H1 (cell line): ENCODE measurements at regions not wholly inside any gene's neighbourhood (a gene's known extent, or its start where the extent isn't known, plus 50 kb on each side); places are given as distances from the start of the nearest gene placed in this dataset.

ENCODE experiments used
- CTCF ChIA-PET: fragments of 300-600 bp; sonication (Branson Sonifier 250); formaldehyde crosslinking; loops from one replicate; lab custom pipeline; 2021; ENCODE audit not compliant: partially characterized antibody; lab: Charles Lee
- POLR2A ChIA-PET: fragments of 300-600 bp; sonication (Branson Sonifier 250); formaldehyde crosslinking; loops from one replicate; lab custom pipeline; 2021; ENCODE audit warnings: inconsistent platforms; ENCODE audit not compliant: partially characterized antibody; lab: Charles Lee
- DNase-seq, 2 experiments: peaks; one replicate each; pipeline versions ENCODE4 v3.0.0 to v3.0.0-alpha.2; 2010 to 2022; ENCODE audit warnings: low spot score in 2 of 2, low read depth in 1 of 2, mixed read lengths in 1 of 2
- FAIRE-seq: peaks from 2 replicates; lab custom pipeline; 2011; peaks lifted over from hg19 to GRCh38; lab: Jason Lieb, UNC
- H2AFZ ChIP-seq: 2 replicates; pipeline ENCODE4 v1.8.1; 2012; ENCODE audit warnings: low read length, inconsistent platforms
- H2AK5ac ChIP-seq: 2 replicates; pipeline ENCODE4 v1.6.1; 2013; ENCODE audit warnings: low read depth, low read length
- H2BK120ac ChIP-seq: replicated peaks from 2 replicates; pipeline ENCODE3; 2013; ENCODE audit warnings: low read depth, low read length, inconsistent platforms
- H2BK12ac ChIP-seq: 2 replicates; pipeline ENCODE4 v1.6.1; 2013; ENCODE audit warnings: low read depth, low read length
- H2BK15ac ChIP-seq: 2 replicates; pipeline ENCODE4 v1.6.1; 2013; ENCODE audit warnings: low read length
- H2BK20ac ChIP-seq: 2 replicates; pipeline ENCODE4 v1.6.1; 2013; ENCODE audit warnings: low read length
- H2BK5ac ChIP-seq: 2 replicates; pipeline ENCODE4 v1.6.1; 2013; ENCODE audit warnings: low read depth, low read length
- H3K14ac ChIP-seq: 2 replicates; pipeline ENCODE4 v1.6.1; 2013; ENCODE audit warnings: inconsistent platforms; ENCODE audit not compliant: insufficient read length
- H3K18ac ChIP-seq: 2 replicates; pipeline ENCODE4 v1.6.1; 2013; ENCODE audit warnings: low read length; ENCODE audit errors: extremely low read depth
- H3K23ac ChIP-seq: 2 replicates; pipeline ENCODE4 v1.6.1; 2013; ENCODE audit warnings: inconsistent platforms; ENCODE audit not compliant: insufficient read length
- H3K23me2 ChIP-seq: 2 replicates; pipeline ENCODE4 v1.6.1; 2013; ENCODE audit warnings: low read depth, low read length
- H3K27ac ChIP-seq: 2 replicates; pipeline ENCODE4 v1.6.1; 2011; ENCODE audit warnings: low read depth, low read length, inconsistent platforms
- H3K27me3 ChIP-seq, 4 experiments: replicated peaks in 1 of 4; 1 replicate in 1 of 4; 2 replicates in 3 of 4; pipeline versions ENCODE4 v1.6.1 to v1.8.1; 2011 to 2013; ENCODE audit warnings: low read length in 3 of 4, mild to moderate bottlenecking in 3 of 4, inconsistent platforms in 2 of 4, mixed read lengths in 2 of 4, moderate library complexity in 1 of 4; ENCODE audit not compliant: control insufficient read depth in 3 of 4, insufficient read depth in 3 of 4; ENCODE audit errors: extremely low read depth in 1 of 4
- H3K36me3 ChIP-seq, 4 experiments: 2 replicates each; pipeline versions ENCODE4 v1.6.1 to v1.8.1; 2011 to 2013; ENCODE audit warnings: mild to moderate bottlenecking in 4 of 4, low read length in 3 of 4, moderate library complexity in 2 of 4, control low read depth in 1 of 4, inconsistent platforms in 1 of 4; ENCODE audit not compliant: insufficient read depth in 4 of 4, control insufficient read depth in 2 of 4
- H3K4ac ChIP-seq: replicated peaks from 2 replicates; pipeline ENCODE3; 2013; ENCODE audit warnings: low read length, low read depth, mixed read lengths, inconsistent platforms; ENCODE audit not compliant: insufficient read length
- H3K4me1 ChIP-seq, 4 experiments: replicated peaks in 1 of 4; 1 replicate in 1 of 4; 2 replicates in 3 of 4; pipeline versions ENCODE4 v1.6.1 to v1.8.1; 2011 to 2013; ENCODE audit warnings: low read length in 3 of 4, inconsistent platforms in 2 of 4, mixed read lengths in 1 of 4; ENCODE audit not compliant: insufficient read depth in 4 of 4, control insufficient read depth in 3 of 4
- H3K4me2 ChIP-seq, 2 experiments: 2 replicates each; pipeline versions ENCODE4 v1.6.1 to v1.8.1; 2011 to 2013; ENCODE audit warnings: low read depth in 2 of 2, low read length in 2 of 2, control low read depth in 1 of 2, inconsistent platforms in 1 of 2, mild to moderate bottlenecking in 1 of 2; ENCODE audit not compliant: insufficient read depth in 1 of 2
- H3K4me3 ChIP-seq, 4 experiments: fragments of 200-600, 300-600 bp in 1 of 4; sonication (generic), shearing (Covaris generic), sonication (Bioruptor Twin) in 1 of 4; 2 replicates each; pipeline versions ENCODE4 v1.5.1 to v1.8.1; 2011 to 2016; ENCODE audit warnings: low read length in 4 of 4, low read depth in 3 of 4, control low read depth in 2 of 4, inconsistent platforms in 2 of 4, mild to moderate bottlenecking in 2 of 4, mixed read lengths in 1 of 4, moderate library complexity in 1 of 4; ENCODE audit not compliant: insufficient read depth in 2 of 4; ENCODE audit errors: extremely low read depth in 1 of 4
- H3K56ac ChIP-seq: replicated peaks from 2 replicates; pipeline ENCODE3; 2013; ENCODE audit warnings: low read depth, mild to moderate bottlenecking, mixed read lengths, low read length, inconsistent platforms; ENCODE audit not compliant: insufficient read length
- H3K79me1 ChIP-seq: 2 replicates; pipeline ENCODE4 v1.6.1; 2013; ENCODE audit warnings: low read depth, low read length, control low read depth
- H3K79me2 ChIP-seq, 2 experiments: 2 replicates each; pipeline versions ENCODE4 v1.6.1 to v1.8.1; 2012 to 2013; ENCODE audit warnings: low read length in 2 of 2, mild to moderate bottlenecking in 2 of 2, inconsistent platforms in 1 of 2; ENCODE audit not compliant: insufficient read depth in 2 of 2, control insufficient read depth in 1 of 2
- H3K9ac ChIP-seq, 4 experiments: replicated peaks in 1 of 4; 1 replicate in 1 of 4; 2 replicates in 3 of 4; pipeline versions ENCODE4 v1.6.1 to v1.8.1; 2011 to 2013; ENCODE audit warnings: low read depth in 3 of 4, low read length in 3 of 4, control low read depth in 2 of 4, mild to moderate bottlenecking in 2 of 4, moderate library complexity in 2 of 4, inconsistent platforms in 1 of 4; ENCODE audit errors: extremely low read depth in 1 of 4
- H3K9me3 ChIP-seq, 2 experiments: 2 replicates each; pipeline versions ENCODE4 v1.6.1 to v1.8.1; 2012 to 2013; ENCODE audit warnings: mild to moderate bottlenecking in 2 of 2, moderate library complexity in 2 of 2, control low read depth in 1 of 2, inconsistent platforms in 1 of 2, low read depth in 1 of 2, low read length in 1 of 2, mixed read lengths in 1 of 2; ENCODE audit not compliant: insufficient read depth in 2 of 2
- H4K20me1 ChIP-seq, 2 experiments: replicated peaks in 1 of 2; 2 replicates each; pipeline versions ENCODE3 to v1.8.1; 2011 to 2013; ENCODE audit warnings: inconsistent platforms in 2 of 2, low read length in 2 of 2, mild to moderate bottlenecking in 1 of 2; ENCODE audit not compliant: insufficient read depth in 2 of 2, control insufficient read depth in 1 of 2
- H4K5ac ChIP-seq: 2 replicates; pipeline ENCODE4 v1.6.1; 2013; ENCODE audit warnings: low read length, low read depth, mixed read lengths, inconsistent platforms; ENCODE audit not compliant: insufficient read length
- H4K8ac ChIP-seq: 2 replicates; pipeline ENCODE4 v1.8.0; 2013; ENCODE audit warnings: mild to moderate bottlenecking, moderate library complexity, low read length, inconsistent platforms; ENCODE audit not compliant: insufficient read depth; ENCODE audit errors: extremely low read depth
- H4K91ac ChIP-seq: replicated peaks from 2 replicates; pipeline ENCODE3; 2013; ENCODE audit warnings: low read length, mixed read lengths, inconsistent platforms; ENCODE audit not compliant: insufficient read length
- EZH2 ChIP-seq: fragments of 200-600 bp; sonication (generic); IDR thresholded peaks from 2 replicates; pipeline ENCODE4 v1.7.1; 2012; ENCODE audit warnings: low read depth, mild to moderate bottlenecking, moderate library complexity, low read length, inconsistent platforms; ENCODE audit not compliant: severe bottlenecking
- RAD21 ChIP-seq, 2 experiments: IDR thresholded peaks in 1 of 2; conservative IDR thresholded peaks in 1 of 2; 2 replicates each; pipeline ENCODE4 v1.6.1; 2011; ENCODE audit warnings: low read depth in 2 of 2, low read length in 2 of 2, improper control_type of control experiment in 1 of 2, inconsistent platforms in 1 of 2, mild to moderate bottlenecking in 1 of 2, moderate library complexity in 1 of 2
- WGBS, 2 experiments: shearing (Covaris generic) in 1 of 2; methylation state at CpG; one replicate each; pipeline versions ENCODE4 v1.1.6 to v1.1.7; 2013 to 2015; ENCODE audit warnings: low lambda C conversion rate in 2 of 2, mixed read lengths in 2 of 2, inconsistent platforms in 1 of 2, low coverage in 1 of 2, missing lambda C conversion rate in 1 of 2; ENCODE audit not compliant: insufficient replicate concordance in 2 of 2, insufficient coverage in 1 of 2, insufficient read length in 1 of 2; ENCODE audit errors: extremely low coverage in 1 of 2, missing lambda C conversion rate in 1 of 2; 5-methylcytosine and 5-hydroxymethylcytosine counted together

DNA sequence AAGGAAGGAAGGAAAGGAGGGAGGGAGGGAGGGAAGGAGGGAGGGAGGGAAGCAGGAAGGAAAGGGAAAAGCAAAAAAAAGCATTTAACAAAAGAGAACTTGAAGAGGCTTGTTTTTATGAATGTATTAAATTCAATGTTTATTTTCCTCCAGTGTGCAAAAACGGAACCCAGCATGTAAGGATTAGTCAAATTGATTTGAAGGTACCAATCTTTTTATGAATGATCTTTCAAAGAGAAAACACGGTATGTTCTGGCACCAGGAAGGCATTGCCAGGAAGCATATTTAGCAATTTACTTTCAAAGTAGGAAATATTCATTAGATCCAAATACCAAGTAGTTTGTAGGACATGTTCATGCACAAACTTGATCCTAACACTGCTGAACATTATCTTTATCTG is 453.6 kb downstream of the PDGFC start:
- no peak overlapping the region for H2BK20ac ChIP-seq
- no peak overlapping the region for H3K27ac ChIP-seq
- H2BK120ac ChIP-seq = no peak overlapping the region
- no peaks in the 10 kb centered on the region for H3K9me3 ChIP-seq
- no peaks in the 10 kb centered on the region for H3K79me1 ChIP-seq
- H4K91ac ChIP-seq = no peak overlapping the region
- no peak overlapping the region for H3K56ac ChIP-seq
- no peaks in the 10 kb centered on the region for H3K23me2 ChIP-seq
- H3K4me3 ChIP-seq = no peak overlapping the region
- no peak overlapping the region for H3K9ac ChIP-seq
- no peak overlapping the region for H2AFZ ChIP-seq
- H3K4ac ChIP-seq = no peak overlapping the region
- WGBS, 2 experiments = 85% methylated on average over 2 of the region's 2 CpGs; no CpG with 5 or more reads in 1 of the 2 experiments
- DNase-seq (no peak), FAIRE-seq (no peak)
- no peak overlapping the region for H3K23ac ChIP-seq
- H2AK5ac ChIP-seq = no peak overlapping the region
- H3K36me3 ChIP-seq = no peaks in the 10 kb centered on the region
- H3K14ac ChIP-seq = no peak overlapping the region
- H2BK12ac ChIP-seq = no peak overlapping the region
- H3K18ac ChIP-seq = no peak overlapping the region
- no peak for TF ChIP-seq EZH2
- TF ChIP-seq RAD21 (IDR thresholded peaks at IDR 0.05 in 1 of 2, conservative IDR thresholded peaks at IDR 0.05 in 1 of 2; ENCODE audit: low read depth in 2 of 2, low read length in 2 of 2) = no peak
- CTCF ChIA-PET = no interaction called here
- no peaks in the 10 kb centered on the region for H4K20me1 ChIP-seq
- H4K8ac ChIP-seq = no peak overlapping the region
- no peak overlapping the region for H3K4me2 ChIP-seq
- no peaks in the 10 kb centered on the region for H3K27me3 ChIP-seq
- no peak overlapping the region for H2BK15ac ChIP-seq
- POLR2A ChIA-PET = no interaction called here
- H3K4me1 ChIP-seq = no peaks in the 10 kb centered on the region; a peak in 1 of 7 replicates
- H4K5ac ChIP-seq = no peak overlapping the region
- no peak overlapping the region for H2BK5ac ChIP-seq
- no peaks in the 10 kb centered on the region for H3K79me2 ChIP-seq
